HG02759 (cell line): ENCODE measurements at regions not wholly inside any gene's neighbourhood (a gene's known extent, or its start where the extent isn't known, plus 50 kb on each side); places are given as distances from the start of the nearest gene placed in this dataset.

Source experiments
- ATAC-seq: cut with Tn5 transposase; IDR thresholded peaks from one replicate; pipeline ENCODE4 v1.9.1; 2021; ENCODE audit warnings: mild to moderate bottlenecking, moderate library complexity; ENCODE audit not compliant: unreplicated experiment

DNA sequence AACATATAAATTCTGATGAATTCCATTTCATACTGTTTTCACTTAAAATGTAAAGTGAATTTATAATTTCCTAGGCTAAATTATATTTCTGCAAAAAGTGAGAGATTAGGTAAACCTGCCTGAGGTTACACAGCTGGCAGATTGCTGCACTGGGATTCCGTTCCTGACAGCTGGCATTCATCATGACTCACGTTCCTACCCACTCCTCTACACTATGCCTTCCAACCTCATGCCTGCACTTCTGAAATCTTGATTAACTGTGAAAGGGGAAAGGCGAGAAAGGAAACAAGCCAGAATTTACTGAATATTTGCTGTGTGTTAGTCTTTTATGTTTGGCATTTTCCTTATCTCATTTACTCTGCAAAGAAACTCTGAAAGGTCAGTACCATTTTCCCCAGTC lies 73.3 kb upstream of the MON1B start:
- no peak for ATAC-seq

GRCh38 chr16:77131398-77131797 lies 59.6 kb upstream of the MON1B start:
- ATAC-seq: no peak

DNA sequence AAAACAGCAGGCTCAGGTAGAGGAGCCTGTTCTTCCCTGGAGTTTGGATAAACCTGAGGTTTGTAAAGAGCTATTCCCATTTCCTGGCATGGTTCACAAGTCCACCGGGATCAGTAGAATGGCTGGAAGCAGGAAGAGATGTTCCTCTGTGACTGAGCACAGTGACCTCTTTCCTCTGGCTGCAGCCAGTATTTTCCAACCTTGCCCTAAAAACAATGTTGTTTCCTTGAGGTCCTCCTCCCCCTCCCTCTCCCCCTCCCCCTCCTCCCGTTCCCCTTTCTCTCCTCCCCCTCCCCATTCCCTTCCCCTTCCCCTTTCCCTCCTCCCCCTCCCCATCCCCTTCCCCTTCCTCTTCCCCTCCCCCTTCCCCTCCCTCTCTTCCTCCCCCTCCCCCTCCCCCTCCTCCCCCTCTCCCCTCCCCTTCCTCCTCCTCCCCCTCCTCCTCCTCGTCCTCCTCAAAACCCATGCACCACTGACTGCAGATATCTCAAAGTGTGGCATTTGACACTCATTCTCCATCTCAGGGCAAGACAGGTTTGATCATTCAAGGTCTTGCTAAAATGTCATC lies 58.9 kb upstream of the MON1B start:
- ATAC-seq: no peak

- no peak for ATAC-seq
Measured at GRCh38 chr16:77133706-77134105, 57.3 kb upstream of the MON1B start.

GRCh38 chr16:77137045-77137444 lies 53.9 kb upstream of the MON1B start:
- ATAC-seq: no peak
